EL (cell line): ENCODE measurements at regions not wholly inside any gene's neighbourhood (a gene's known extent, or its start where the extent isn't known, plus 50 kb on each side); places are given as distances from the start of the nearest gene placed in this dataset.
"Not testable (repeated sequence)": the region's sequence is repeated elsewhere in the genome, so short reads cannot be mapped to it uniquely, and the experiment has no call there.

Source experiments
- DNase-seq: peaks from one replicate; pipeline ENCODE4 v3.0.0-alpha.2; 2016

GRCh38 chr2:4959219-4959618, 733.0 kb upstream of the SOX11 start:
- DNase-seq: no peak

- no peak for DNase-seq
These were observed 729.8 kb upstream of the SOX11 start for GRCh38 chr2:4962419-4962818.

GRCh38 chr2:4963106-4963505, 729.1 kb upstream of the SOX11 start:
- DNase-seq: no peak

- no peak for DNase-seq
These were observed 728.1 kb upstream of the SOX11 start for GRCh38 chr2:4964001-4964540.

GRCh38 chr2:4964579-4964978, 727.6 kb upstream of the SOX11 start:
- DNase-seq: no peak

GRCh38 chr2:4965556-4966320, 726.4 kb upstream of the SOX11 start:
- DNase-seq: no peak

- no peak for DNase-seq
These were observed 725.0 kb upstream of the SOX11 start for GRCh38 chr2:4967206-4967605.

- DNase-seq: no peak
These were observed 719.7 kb upstream of the SOX11 start for GRCh38 chr2:4972472-4972871.

DNA sequence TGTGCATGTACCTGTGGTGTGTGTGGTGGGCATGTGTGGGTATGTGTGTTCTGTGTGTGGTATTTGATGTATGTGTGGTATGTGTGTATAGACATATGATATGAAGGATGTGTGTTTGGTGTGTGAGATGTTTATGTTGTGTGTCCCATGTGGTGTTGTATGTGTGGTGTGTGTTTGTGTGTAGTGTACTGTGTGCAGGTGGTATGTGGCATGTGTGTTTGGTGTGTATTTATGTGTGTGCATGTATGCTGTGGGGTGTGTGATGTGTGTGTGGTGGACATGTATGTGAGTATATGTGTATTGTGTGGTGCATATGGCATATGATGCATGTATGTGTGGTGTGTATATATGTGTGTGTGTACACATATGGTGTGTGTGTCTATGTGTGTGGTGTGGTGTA, 718.8 kb upstream of the SOX11 start:
- DNase-seq: no peak

GRCh38 chr2:4973973-4974372, 718.2 kb upstream of the SOX11 start:
- no peak for DNase-seq

GRCh38 chr2:4976407-4976806, 715.8 kb upstream of the SOX11 start:
- DNase-seq: no peak

GRCh38 chr2:4979111-4979510, 713.1 kb upstream of the SOX11 start:
- DNase-seq: no peak

DNA sequence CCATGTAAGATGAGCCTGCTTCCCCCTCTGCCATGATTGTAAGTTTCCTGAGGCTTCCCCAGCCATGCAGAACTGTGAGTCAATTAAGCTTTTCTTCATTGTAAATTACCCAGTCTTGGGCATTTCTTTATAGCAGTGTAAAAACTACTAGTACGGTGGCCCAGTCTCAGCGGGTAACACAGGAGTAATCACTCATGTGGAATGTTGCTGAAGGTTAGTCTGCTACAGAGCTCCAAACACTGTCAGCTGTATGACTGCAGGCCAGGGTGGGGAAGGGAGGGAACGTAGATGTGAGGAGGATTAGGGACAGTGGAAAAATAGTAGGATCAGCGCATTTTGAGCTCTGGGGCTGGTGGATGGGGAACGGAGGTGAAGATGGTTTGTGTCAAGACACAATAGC, 711.2 kb upstream of the SOX11 start:
- no peak for DNase-seq

- no peak for DNase-seq
These were observed 710.3 kb upstream of the SOX11 start for GRCh38 chr2:4981802-4982409.

DNA sequence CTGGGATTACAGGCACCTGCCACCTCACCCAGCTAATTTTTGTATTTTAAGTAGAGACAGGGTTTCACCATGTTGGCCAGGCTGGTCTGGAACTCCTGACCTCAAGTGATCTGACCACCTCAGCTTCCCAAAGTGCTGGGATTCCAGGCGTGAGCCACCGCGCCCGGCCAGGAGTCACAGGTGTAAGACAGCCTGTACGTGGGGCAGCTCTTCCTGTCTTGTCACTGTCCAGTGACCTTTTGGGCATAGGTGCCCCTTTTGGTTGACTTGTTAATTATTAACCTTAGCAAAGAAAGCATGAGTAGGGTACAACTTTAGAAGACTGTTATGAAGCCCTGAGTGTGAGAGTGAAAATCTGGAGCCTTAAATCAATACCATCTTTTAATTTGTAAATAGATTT, 703.7 kb upstream of the SOX11 start:
- DNase-seq: not testable (repeated sequence)

DNA sequence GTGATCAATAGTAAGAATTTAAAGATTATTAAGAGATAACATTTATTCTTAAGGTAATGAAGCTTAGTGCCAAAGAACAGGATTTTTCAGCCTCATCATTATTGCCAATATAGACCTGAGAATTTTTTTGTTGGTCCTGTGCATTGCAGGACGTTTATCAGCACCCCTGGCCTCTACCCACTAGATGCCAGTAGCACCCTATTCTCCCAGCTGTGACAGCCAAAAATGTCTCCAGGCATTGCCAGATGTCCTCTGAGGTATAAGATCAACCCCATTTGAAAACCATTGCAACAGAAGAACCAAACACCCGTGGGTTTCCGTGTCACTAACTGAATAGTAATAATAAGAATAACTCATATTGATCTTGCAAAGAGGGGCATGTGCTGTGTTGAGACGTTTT, 700.0 kb upstream of the SOX11 start:
- DNase-seq: no peak

- no peak for DNase-seq
These were observed 696.7 kb upstream of the SOX11 start for GRCh38 chr2:4995466-4995865.

- no peak for DNase-seq
These were observed 684.6 kb upstream of the SOX11 start for GRCh38 chr2:5007596-5007995.

DNA sequence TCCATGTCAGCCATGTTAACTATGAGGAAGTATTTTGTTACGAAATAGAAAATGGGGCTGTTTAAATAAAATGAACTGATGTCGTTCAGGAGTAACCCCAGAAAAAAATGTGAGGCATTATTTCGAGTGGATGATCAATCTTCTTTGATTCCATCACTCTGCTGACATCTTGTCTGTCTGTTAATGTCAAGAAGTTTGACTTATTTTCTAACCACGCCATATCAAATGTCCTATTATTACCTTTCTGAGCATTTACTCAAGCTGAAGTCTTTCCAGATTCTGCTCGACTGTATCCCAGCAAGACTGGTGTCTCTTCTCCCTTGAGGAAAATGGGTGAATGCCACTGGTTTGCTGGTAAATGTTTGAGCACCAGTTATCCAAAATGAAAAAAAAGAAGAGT, 672.9 kb upstream of the SOX11 start:
- DNase-seq: no peak

DNA sequence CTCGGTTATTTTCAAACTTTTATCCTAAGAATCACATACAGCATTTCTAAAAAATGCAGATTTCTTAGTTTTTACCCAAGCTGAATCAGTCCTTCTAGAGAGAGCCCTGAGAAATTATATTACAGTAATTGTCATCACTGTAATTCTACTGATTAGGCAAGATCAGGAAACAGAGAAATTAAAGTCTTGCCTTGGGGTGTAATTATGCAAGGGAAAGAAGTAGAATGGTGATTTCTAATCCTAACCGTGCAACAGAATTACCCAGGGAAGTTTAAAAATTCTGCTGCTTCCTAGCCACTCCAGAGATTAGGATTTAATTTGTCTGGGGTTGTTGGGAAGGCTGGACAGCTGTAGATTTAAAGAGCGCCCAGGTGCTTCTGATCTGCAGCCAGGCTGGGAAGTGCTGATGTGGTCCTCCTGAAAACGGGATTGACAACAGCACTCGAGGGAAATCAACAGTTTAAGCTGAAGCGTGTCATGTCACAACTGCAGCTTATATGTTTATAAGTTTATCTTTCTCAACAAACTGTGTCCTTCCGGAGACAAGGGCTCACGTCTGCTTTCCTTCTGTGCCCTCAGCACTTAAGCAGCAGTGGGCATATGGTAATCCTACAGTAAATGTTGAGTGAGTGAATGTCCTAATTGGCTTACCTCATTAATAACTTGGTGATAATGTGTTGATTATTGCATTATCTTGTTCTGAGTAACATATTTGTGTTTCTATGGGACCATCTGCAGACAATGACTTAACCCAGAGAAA, 671.9 kb upstream of the SOX11 start:
- DNase-seq: no peak

GRCh38 chr2:5021136-5021535, 671.0 kb upstream of the SOX11 start:
- no peak for DNase-seq

DNA sequence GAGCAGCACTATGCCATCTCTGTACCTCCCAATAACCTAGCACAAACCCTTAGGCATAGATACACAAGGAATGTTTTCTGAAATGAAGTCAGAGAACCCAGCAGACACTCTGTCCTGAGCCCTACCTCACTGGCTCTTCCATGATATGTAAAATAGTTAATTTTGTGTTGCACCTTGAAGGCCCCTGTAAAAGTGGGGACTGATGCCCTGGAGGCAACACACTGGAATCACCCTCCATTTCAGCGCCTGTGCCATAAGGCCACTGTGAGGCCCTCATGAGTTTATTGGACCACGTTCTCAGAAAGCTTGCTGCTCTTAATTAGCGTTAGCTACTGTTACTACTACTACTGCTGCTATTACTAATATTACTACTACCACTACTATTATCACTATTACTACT, 670.1 kb upstream of the SOX11 start:
- no peak for DNase-seq

- not testable (repeated sequence) for DNase-seq
These were observed 669.2 kb upstream of the SOX11 start for GRCh38 chr2:5022708-5023635.
